ENCODE measurements at regions not wholly inside any gene's neighbourhood (a gene's known extent, or its start where the extent isn't known, plus 50 kb on each side); places are given as distances from the start of the nearest gene placed in this dataset.

DNA sequence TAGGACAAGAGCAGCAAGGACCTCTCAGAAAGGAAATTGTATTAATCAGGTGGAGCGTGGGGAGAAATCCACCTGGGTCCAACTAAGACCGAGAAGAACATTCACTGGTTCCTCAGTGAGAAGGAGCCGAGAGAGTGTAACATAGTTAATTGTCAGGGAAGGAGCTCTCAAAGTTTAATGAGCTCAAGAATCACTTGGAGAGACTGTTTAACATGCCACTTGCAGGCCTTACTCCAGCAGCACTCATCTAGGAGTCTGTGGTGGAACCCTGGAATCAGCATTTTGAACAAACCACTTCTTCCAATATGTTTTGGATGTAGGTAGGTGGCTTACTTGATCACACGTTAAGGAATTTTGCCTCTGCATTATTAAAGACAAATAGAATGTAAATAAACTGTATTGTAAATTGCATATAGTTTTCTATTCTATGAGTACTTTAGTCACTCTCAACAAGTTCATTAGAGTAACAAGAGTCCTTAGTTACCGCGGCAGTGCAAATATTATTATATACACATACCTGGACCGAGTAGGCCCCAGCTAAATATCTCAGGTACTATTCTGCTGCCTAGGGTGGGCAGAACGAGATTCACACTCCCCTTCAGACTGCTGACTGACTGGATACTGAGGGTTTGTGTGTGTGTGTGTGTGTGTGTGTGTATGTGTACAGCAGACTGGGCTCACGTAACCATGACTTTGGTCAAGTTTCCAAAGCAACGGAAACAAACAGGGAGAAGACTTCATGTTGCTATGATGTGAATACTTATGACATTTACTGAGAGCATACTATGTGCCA is 203.2 kb upstream of the USP24 start:
- DNase-seq = peak; percentile 38

DNA sequence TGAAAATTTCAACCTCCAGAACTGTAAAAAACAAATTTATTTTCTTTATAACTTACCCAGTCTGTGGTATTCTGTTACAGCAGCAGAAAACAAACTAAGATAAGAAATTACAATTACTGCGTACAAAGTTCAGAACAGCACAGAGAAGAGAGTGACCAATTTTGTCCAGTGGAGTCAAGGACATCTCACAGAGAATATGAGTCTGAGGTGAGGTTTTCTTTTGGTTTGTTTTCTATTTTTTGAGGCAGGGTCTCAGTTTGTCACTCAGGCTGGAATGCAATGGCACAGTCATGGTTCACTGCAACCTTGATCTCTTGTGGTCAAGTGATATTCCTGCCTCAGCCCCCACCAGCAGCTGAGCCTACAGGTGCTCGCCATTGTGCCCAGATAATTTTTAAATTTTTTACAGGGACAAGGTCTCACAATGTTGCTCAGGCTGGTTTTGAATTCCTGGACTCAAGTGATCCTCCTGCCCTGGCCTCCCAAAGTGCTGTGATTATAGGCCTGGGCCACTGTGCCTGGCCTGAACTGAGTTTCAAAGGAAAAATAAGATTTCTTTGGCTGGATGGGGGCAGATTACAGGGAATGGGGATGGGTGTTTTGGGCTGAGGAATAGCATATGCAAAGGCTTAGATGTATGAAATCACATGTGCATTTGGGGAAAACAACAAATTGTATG is 201.1 kb upstream of the USP24 start:
- no peak for DNase-seq

GRCh38 chr1:55413286-55413685 is 198.1 kb upstream of the USP24 start:
- no peak for DNase-seq

GRCh38 chr1:55412060-55412459 is 196.9 kb upstream of the USP24 start:
- no peak for DNase-seq

DNA sequence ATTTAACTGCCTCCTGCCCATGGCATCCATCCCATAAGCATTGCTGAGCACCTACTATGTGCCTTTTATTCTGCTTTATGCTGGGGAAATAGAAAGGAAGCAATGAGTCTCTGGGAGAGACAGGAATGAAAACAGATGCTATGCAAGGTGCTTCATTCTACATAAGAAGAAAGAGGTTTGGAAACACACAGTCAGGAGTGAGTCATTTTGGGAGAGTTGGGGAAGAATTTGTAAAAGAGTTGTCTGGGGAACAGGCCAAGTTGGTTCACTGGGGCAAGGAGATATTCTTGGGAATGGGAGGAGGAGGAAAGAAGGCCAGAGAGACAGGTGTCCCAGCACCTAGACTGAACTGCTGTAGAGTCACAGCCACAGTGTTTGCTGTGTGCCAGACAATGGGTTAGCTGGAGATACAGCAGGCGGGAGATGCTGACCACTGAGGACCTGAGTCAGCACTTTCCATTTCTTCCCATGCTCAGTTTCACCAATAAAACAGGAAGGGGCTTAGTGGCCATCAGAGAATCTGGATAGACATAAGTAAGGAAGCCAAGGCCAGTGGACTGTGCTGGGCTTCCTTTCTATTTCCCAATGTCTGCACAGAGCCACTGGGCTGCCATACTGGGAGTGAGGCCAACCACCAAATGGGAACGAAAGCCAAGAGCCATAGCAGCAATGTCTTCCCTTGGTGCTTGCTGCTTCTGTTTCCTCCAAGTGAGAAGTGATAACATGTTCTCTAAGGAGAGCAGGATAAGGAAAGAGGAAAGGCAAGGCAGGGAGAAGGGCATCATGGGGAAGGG is 187.7 kb upstream of the USP24 start:
- no peak for DNase-seq

DNA sequence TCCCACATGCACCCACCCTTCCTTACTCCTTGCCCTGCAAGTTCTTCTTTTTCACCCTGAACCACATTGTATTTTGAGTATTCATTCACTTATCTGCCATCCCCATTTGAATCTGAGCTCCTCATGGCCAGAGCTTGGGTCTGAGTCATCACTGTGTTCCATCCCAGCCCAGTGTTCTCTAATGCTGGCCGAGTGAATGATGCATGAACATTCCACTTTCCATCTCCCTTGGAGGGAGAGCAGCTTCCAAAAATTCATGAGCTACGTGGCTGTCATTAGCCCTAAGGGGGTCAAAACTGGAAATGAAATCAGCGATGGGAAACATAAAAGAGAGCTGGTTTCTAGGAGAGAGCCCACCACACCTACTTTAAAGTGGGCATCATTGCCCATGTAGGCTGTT is 187.0 kb upstream of the USP24 start:
- no peak for DNase-seq

- DNase-seq = peak; percentile 76
Measured at GRCh38 chr1:55400508-55400907, 185.3 kb upstream of the USP24 start.

GRCh38 chr1:55399346-55399745 is 184.2 kb upstream of the USP24 start:
- DNase-seq = no peak

DNA sequence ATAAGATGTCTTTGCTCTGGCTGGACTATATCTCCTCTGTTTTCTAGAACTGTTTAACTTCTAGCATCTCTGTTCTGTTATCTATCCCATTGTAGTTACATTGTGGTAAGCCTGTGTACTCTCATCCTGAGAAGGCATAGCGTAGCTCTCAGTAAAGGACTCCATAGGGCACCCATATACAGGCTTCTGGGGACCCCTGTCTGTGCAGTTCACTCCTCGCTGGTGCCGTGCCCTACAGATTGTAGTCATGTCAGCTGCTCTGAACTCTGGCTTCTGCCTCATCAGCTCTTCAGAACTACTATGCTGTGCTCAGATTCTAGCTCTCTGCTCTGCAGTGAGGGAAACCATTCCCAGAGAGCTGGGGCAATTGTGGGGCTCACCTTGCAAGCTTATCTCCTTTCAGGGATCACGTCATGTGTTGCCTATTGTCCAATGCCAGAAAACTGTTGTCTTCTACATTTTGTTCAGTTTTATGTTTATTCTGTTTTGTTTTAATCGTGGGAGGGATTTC is 181.3 kb upstream of the USP24 start:
- DNase-seq = no peak

- no peak for DNase-seq
Measured at GRCh38 chr1:55388960-55389359, 173.8 kb upstream of the USP24 start.

- no peak for DNase-seq
Measured at GRCh38 chr1:55387145-55387544, 172.0 kb upstream of the USP24 start.

DNA sequence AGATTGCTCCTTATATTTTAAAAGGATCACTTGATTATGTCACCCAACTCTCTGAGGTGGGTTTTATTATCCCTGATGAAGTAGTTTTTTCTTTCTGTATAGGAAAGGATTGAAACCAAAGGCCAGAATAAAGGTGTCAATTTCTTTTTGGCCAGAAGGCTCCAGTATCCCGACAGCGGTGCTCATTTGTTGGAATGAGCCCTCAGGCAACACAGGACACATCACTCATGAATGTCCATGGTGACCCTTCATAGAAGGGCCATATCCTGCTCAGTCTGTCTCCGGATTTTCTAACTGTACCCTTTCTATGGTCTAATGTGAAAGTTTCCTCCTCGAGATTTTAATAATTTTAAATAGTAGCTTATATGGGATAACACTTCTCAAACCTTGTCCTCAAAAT is 171.3 kb upstream of the USP24 start:
- no peak for DNase-seq

GRCh38 chr1:55385402-55386018 is 170.3 kb upstream of the USP24 start:
- DNase-seq = no peak

DNA sequence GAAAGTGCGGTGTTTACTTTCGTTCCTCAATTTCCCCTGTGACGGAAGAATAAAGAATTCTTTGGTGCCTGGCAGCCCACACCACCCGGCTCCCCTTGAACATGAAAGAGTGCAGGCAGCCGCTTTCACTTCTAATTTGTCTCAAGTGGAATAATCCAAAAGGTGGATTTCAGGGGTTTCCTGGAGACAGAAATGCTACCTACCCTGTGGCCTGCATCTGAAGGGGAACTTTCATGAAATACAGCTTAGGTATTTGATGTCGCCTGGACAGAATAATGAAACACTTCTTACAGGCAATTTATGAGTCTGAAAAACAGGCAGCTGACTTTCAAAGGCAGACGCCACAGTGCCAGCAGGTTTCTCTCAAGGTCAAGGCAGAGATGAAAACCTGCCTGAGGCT is 169.5 kb upstream of the USP24 start:
- no peak for DNase-seq

DNA sequence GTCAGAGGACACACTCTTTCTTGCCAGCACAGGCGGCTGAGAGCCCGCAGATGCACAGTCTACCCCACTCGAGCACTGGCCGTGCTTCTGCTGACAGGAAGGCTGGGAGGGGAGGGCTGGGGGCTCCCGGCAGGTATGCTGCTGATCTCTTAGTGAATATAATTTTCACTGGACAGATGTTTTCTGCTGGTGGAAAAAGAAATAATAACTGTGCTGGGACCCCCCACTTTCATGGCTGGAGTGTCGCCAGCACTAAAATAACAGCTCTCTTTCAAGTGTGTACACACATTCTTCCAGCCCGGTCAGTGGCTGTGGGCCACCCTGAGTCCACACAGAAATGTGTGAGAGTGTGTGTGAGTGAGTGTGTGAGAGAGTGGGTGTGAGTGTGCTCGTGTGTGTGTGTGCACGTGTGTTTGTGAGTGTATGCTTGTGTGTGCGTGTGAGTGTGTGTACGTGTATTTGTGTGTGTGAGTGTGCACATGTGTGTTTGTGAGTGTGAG is 167.7 kb upstream of the USP24 start:
- peak; percentile 45 for DNase-seq

DNA sequence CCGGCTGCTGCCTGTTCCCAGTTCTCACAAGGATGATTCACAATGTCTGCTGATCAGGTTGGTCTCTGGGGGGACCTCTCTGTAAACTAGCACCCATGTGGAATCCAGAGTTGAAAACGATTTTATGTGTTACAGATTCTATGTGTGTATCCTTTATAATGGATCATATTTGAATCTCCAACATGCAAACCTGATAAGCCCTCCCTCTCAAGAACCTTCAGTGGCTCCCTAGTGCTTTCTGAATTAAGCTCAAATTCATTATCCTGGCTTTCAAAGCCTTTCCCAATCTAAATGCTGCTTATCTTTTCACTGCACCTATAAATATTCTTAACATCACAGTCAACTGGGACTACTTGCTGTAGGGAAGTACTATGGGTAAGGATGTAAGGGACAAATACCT is 166.8 kb upstream of the USP24 start:
- no peak for DNase-seq

DNA sequence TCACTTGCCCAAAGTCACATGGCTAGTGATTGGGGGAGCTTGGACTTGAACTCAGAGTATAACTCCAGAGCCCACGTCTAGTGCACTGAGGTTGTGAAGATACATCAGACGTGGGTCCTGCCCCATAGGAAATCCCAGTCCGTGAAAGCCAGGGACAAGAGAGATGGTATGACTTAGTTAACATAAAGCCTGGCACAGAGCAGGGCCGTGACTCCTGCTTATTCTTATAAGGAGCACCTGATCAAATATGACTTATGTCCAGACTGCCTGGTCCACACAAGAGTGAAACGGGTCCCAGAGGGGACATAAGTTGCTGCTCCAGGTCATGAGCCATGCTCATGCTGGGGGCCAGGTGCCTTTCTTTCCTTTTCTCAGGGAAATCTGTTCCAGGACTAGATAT is 166.3 kb upstream of the USP24 start:
- DNase-seq = no peak

- DNase-seq = peak; percentile 74
Measured at GRCh38 chr1:55380355-55380970, 165.3 kb upstream of the USP24 start.

GRCh38 chr1:55378582-55378981 is 163.4 kb upstream of the USP24 start:
- peak; percentile 55 for DNase-seq

DNA sequence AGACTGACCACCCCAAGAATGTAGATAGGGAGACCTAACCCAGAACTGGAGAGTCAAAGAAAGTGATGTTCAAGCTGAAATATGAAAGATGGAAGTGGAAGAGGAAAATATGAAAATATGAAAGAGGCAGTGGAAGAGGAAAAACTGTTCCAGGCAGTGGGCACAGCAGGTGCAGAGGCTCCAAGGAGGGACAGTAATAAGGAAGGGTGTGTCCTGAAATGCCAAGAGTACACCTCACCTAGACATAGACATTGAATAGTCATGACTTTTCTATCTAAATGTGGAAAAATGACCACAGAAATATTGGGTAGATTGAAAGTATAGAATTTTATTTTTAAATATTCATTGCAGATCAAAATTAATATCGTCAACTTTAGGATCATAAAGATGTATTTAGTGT is 161.7 kb upstream of the USP24 start:
- no peak for DNase-seq

GRCh38 chr1:55375617-55376258 is 160.6 kb upstream of the USP24 start:
- no peak for DNase-seq
